PC-3 (cell line): ENCODE measurements at regions not wholly inside any gene's neighbourhood (a gene's known extent, or its start where the extent isn't known, plus 50 kb on each side); places are given as distances from the start of the nearest gene placed in this dataset.

Experiments used
- ATAC-seq: fragments of 200-7000 bp; cut with Tn5 transposase; 2 replicates; pipeline ENCODE4 v1.9.1; 2020; ENCODE audit warnings: mild to moderate bottlenecking, moderate library complexity
- BruUV-seq: library from RNA; stranded (reverse); fragments of 400-500 nt; replicated peaks from 2 replicates; lab custom pipeline; 2021; lab: Mats Ljungman, UMichigan
- CTCF ChIA-PET: fragments of 300-600 bp; sonication (Branson Sonifier 250); formaldehyde crosslinking; loops from one replicate; lab custom pipeline; 2022; ENCODE audit warnings: antibody characterized with exemption; lab: Charles Lee
- POLR2A ChIA-PET: fragments of 300-600 bp; sonication (Branson Sonifier 250); formaldehyde crosslinking; loops from one replicate; lab custom pipeline; 2022; ENCODE audit warnings: antibody characterized with exemption; ENCODE audit not compliant: unreplicated experiment; lab: Charles Lee
- DNase-seq: peaks from one replicate; pipeline ENCODE4 v3.0.0-alpha.2; 2015
- H2AFZ ChIP-seq: fragments of 300-600 bp; sonication (generic); 2 replicates; pipeline ENCODE4 v1.6.0; 2016; ENCODE audit warnings: antibody characterized with exemption, low read length
- H3F3A ChIP-seq: fragments of 300-600 bp; sonication (generic); one replicate; pipeline ENCODE4 v1.6.0; 2017; ENCODE audit warnings: antibody characterized with exemption, low read length, control low read depth, mild to moderate bottlenecking; ENCODE audit not compliant: unreplicated experiment
- H3K27ac ChIP-seq: fragments of 300-600 bp; sonication (generic); 2 replicates; pipeline ENCODE4 v1.5.1; 2016; ENCODE audit warnings: mild to moderate bottlenecking, low read length
- H3K27me3 ChIP-seq: fragments of 300-600 bp; sonication (generic); 2 replicates; pipeline ENCODE4 v1.6.1; 2016; ENCODE audit warnings: low read length, mixed read lengths
- H3K36me3 ChIP-seq: fragments of 300-600 bp; sonication (generic); 2 replicates; pipeline ENCODE4 v1.6.1; 2016; ENCODE audit warnings: low read depth, mixed run types, low read length, mixed read lengths
- H3K4me1 ChIP-seq: fragments of 300-600 bp; sonication (generic); 2 replicates; pipeline ENCODE4 v1.5.1; 2016; ENCODE audit warnings: low read length; ENCODE audit not compliant: insufficient read depth
- H3K4me2 ChIP-seq: fragments of 300-600 bp; sonication (generic); 2 replicates; pipeline ENCODE4 v1.6.0; 2016; ENCODE audit warnings: low read length
- H3K4me3 ChIP-seq: fragments of 300-600 bp; sonication (generic); 2 replicates; pipeline ENCODE4 v1.5.1; 2016; ENCODE audit warnings: mild to moderate bottlenecking, low read length, mixed read lengths
- H3K79me2 ChIP-seq: fragments of 300-600 bp; sonication (generic); 2 replicates; pipeline ENCODE4 v1.6.1; 2017; ENCODE audit warnings: low read length, mixed read lengths
- H3K9ac ChIP-seq: fragments of 300-600 bp; sonication (generic); 2 replicates; pipeline ENCODE4 v1.6.0; 2016; ENCODE audit warnings: mild to moderate bottlenecking, low read length
- H3K9me2 ChIP-seq: fragments of 300-600 bp; sonication (generic); replicated peaks from 2 replicates; pipeline ENCODE4 v1.6.1; 2016; ENCODE audit warnings: mixed run types, low read length, mixed read lengths
- H3K9me3 ChIP-seq: fragments of 300-600 bp; sonication (generic); 2 replicates; pipeline ENCODE4 v1.6.1; 2016; ENCODE audit warnings: low read length, mixed read lengths
- H4K20me1 ChIP-seq: fragments of 300-600 bp; sonication (generic); 2 replicates; pipeline ENCODE4 v1.6.1; 2016; ENCODE audit warnings: low read length, mixed read lengths
- CTCF ChIP-seq: fragments of 300-600 bp; sonication (generic); conservative IDR thresholded peaks from 2 replicates; pipeline ENCODE4 v1.5.1; 2017; ENCODE audit warnings: antibody characterized with exemption, low read depth, mild to moderate bottlenecking, low read length
- EZH2 ChIP-seq: fragments of 300-600 bp; sonication (generic); IDR thresholded peaks from one replicate; pipeline ENCODE4 v1.6.1; 2017; ENCODE audit warnings: antibody characterized with exemption, mild to moderate bottlenecking, low read length; ENCODE audit not compliant: unreplicated experiment
- EZH2phosphoT487 ChIP-seq: fragments of 300-600 bp; sonication (generic); IDR thresholded peaks from 2 replicates; pipeline ENCODE4 v1.6.1; 2018; ENCODE audit warnings: mild to moderate bottlenecking, antibody characterized with exemption, low read length, borderline replicate concordance
- intact Hi-C: fragments of 100-400 bp; cut with micrococcal nuclease; formaldehyde crosslinking; loops from 2 replicates; pipeline ENCODE4 v1.9.0; 2023

GRCh38 chr1:103363008-103363365 is 162.5 kb upstream of the RNPC3 start:
- H2AFZ ChIP-seq, result no peak overlapping the region
- no peaks in the 10 kb centered on the region for H3K9me3 ChIP-seq
- CTCF ChIA-PET, result no interaction called here
- no peaks in the 10 kb centered on the region for H4K20me1 ChIP-seq
- POLR2A ChIA-PET, result no interaction called here
- no peak overlapping the region for H3K4me3 ChIP-seq
- ATAC-seq (no peak), DNase-seq (no peak)
- no peak for TF ChIP-seq EZH2phosphoT487
- TF ChIP-seq EZH2, result no peak
- no peak for TF ChIP-seq CTCF
- H3K79me2 ChIP-seq, result no peaks in the 10 kb centered on the region
- H3K9ac ChIP-seq, result no peak overlapping the region
- no peaks in the 10 kb centered on the region for H3K9me2 ChIP-seq
- intact Hi-C loops, result no loop called here
- H3K4me1 ChIP-seq, result no peaks in the 10 kb centered on the region
- BruUV-seq, result no TSS peak
- no peaks in the 10 kb centered on the region for H3F3A ChIP-seq
- H3K4me2 ChIP-seq, result no peak overlapping the region
- H3K36me3 ChIP-seq, result no peaks in the 10 kb centered on the region
- H3K27me3 ChIP-seq, result no peaks in the 10 kb centered on the region
- no peak overlapping the region for H3K27ac ChIP-seq

- no peaks in the 10 kb centered on the region for H3K4me1 ChIP-seq
- no peak for ATAC-seq
Measured at GRCh38 chr1:103362348-103363007, 163.0 kb upstream of the RNPC3 start.

More at GRCh38 chr1:103362348-103363007, 163.0 kb upstream of the RNPC3 start:
- BruUV-seq, result no TSS peak
- Histone ChIP-seq H3K4me2 (no peak overlapping the region), H3K27ac (no peak overlapping the region), H3K4me3 (no peak overlapping the region), H3K27me3 (no peaks in the 10 kb centered on the region), H3K9ac (no peak overlapping the region), H3K9me3 (no peaks in the 10 kb centered on the region), H2AFZ (no peak overlapping the region), H3K9me2 (no peaks in the 10 kb centered on the region), H3K36me3 (no peaks in the 10 kb centered on the region), H3K79me2 (no peaks in the 10 kb centered on the region), H4K20me1 (no peaks in the 10 kb centered on the region), H3F3A (no peaks in the 10 kb centered on the region)
- no peak for TF ChIP-seq EZH2phosphoT487
- TF ChIP-seq CTCF, result no peak
- TF ChIP-seq EZH2, result no peak
- ChIA-PET POLR2A (no interaction called here), CTCF (no interaction called here)
- DNase-seq, result no peak
- intact Hi-C loops, result no loop called here
